ENCODE measurements at regions not wholly inside any gene's neighbourhood (a gene's known extent, or its start where the extent isn't known, plus 50 kb on each side); places are given as distances from the start of the nearest gene placed in this dataset.
A peak's percentile ranks its signal among the peaks of the same experiment; 100 is the strongest.

DNA sequence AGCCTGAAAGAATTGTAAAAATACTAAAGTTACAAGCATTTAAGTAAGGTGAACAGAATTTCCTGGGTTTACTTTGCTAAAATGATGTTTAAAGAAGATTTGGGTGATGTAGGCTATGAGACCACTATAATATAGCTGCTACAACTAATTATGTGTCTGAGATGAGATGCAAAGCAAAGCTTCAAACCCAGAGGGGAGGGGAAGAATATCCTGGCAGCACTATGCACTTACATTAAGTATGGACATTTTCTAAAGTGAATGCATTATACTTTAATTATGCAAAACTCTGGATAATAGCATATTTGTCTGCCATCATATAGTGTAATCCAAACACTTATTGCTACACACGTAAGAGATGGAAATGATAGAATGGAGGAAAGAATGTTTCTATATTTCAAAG lies 1003.7 kb downstream of the GALC start:
- H3K9me3 ChIP-seq, result no peaks in the 10 kb centered on the region
- no peak overlapping the region for H3K4me3 ChIP-seq
- DNase-seq (ENCODE audit: extremely low spot score), result no peak
- H3K27me3 ChIP-seq, result no peaks in the 10 kb centered on the region
- 38% methylated on average over 1 of the region's 1 CpG for WGBS
- no peak overlapping the region for H3K27ac ChIP-seq (replicated peaks in 1 of 4)
- no peaks in the 10 kb centered on the region for H3K4me1 ChIP-seq
- no peak for TF ChIP-seq EP300 (IDR thresholded peaks at IDR 0.05)
- no peak for TF ChIP-seq POLR2AphosphoS5 (IDR thresholded peaks at IDR 0.05)
- TF ChIP-seq, protein P1, sequence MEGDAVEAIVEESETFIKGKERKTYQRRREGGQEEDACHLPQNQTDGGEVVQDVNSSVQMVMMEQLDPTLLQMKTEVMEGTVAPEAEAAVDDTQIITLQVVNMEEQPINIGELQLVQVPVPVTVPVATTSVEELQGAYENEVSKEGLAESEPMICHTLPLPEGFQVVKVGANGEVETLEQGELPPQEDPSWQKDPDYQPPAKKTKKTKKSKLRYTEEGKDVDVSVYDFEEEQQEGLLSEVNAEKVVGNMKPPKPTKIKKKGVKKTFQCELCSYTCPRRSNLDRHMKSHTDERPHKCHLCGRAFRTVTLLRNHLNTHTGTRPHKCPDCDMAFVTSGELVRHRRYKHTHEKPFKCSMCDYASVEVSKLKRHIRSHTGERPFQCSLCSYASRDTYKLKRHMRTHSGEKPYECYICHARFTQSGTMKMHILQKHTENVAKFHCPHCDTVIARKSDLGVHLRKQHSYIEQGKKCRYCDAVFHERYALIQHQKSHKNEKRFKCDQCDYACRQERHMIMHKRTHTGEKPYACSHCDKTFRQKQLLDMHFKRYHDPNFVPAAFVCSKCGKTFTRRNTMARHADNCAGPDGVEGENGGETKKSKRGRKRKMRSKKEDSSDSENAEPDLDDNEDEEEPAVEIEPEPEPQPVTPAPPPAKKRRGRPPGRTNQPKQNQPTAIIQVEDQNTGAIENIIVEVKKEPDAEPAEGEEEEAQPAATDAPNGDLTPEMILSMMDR (IDR thresholded peaks at IDR 0.05), result no peak
- no peak for TF ChIP-seq POLR2A (IDR thresholded peaks at IDR 0.05; ENCODE audit: low read depth)
- intact Hi-C loops (cut with DNase I), result no loop called here
- H3K36me3 ChIP-seq, result no peaks in the 10 kb centered on the region

- no peak for TF ChIP-seq POLR2A (IDR thresholded peaks at IDR 0.05; ENCODE audit: low read depth)
- no peak for TF ChIP-seq EP300 (IDR thresholded peaks at IDR 0.05)
- TF ChIP-seq POLR2AphosphoS5 (IDR thresholded peaks at IDR 0.05), result no peak
- TF ChIP-seq, protein P1 (IDR thresholded peaks at IDR 0.05), result no peak
- H3K27ac ChIP-seq (replicated peaks in 1 of 4), result no peak overlapping the region
- no peak overlapping the region for H3K4me3 ChIP-seq
- no peaks in the 10 kb centered on the region for H3K27me3 ChIP-seq
- intact Hi-C loops (cut with DNase I), result no loop called here
- WGBS, result 72% methylated on average over 3 of the region's 3 CpGs
- no peak for DNase-seq (ENCODE audit: extremely low spot score)
- no peaks in the 10 kb centered on the region for H3K9me3 ChIP-seq
- H3K4me1 ChIP-seq, result no peaks in the 10 kb centered on the region
- H3K36me3 ChIP-seq, result no peaks in the 10 kb centered on the region
Observed at GRCh38 chr14:86987966-86988365, 1005.0 kb downstream of the GALC start.

- Histone ChIP-seq H3K36me3 (no peaks in the 10 kb centered on the region), H3K4me1 (no peaks in the 10 kb centered on the region), H3K4me3 (no peak overlapping the region), H3K27me3 (no peaks in the 10 kb centered on the region), H3K9me3 (peaks cover 0 to 27% (median 17%) of the 10 kb centered on the region in 4 donors), H3K27ac (replicated peaks in 1 of 4) (no peak overlapping the region)
- no peak for DNase-seq (ENCODE audit: extremely low spot score)
- TF ChIP-seq POLR2AphosphoS5 (IDR thresholded peaks at IDR 0.05) (no peak), EP300 (IDR thresholded peaks at IDR 0.05) (no peak), POLR2A (IDR thresholded peaks at IDR 0.05; ENCODE audit: low read depth) (no peak)
- TF ChIP-seq, protein P1 (IDR thresholded peaks at IDR 0.05), result no peak
- intact Hi-C loops (cut with DNase I), result no loop called here
- WGBS, result 72% methylated on average over 1 of the region's 1 CpG
Observed at GRCh38 chr14:86973177-86973576, 1019.8 kb downstream of the GALC start.

DNA sequence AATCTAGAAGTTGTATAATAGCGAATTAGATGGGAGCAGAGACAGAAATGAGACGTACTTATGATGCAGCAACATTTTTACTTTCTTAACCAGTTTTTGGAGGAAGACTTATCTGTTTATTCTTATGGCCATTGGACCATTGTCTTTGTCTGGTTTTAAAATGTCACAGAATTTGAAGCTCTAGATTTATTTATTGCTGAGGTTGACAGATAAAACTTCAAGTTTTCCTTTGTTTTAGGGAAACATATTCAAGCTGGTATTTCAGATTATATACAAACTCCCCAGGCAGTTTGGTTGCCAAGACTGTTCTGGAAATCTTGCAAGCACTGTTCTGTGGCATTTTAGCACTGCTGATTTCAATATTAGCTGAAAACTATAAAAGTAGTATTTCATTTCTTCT lies 1021.7 kb downstream of the GALC start:
- H3K27ac ChIP-seq (replicated peaks in 1 of 4), result no peak overlapping the region
- no peaks in the 10 kb centered on the region for H3K27me3 ChIP-seq
- TF ChIP-seq POLR2AphosphoS5 (IDR thresholded peaks at IDR 0.05), result no peak
- H3K4me3 ChIP-seq, result no peak overlapping the region
- H3K36me3 ChIP-seq, result no peaks in the 10 kb centered on the region
- H3K9me3 ChIP-seq, result peaks cover 0 to 20% (median 13%) of the 10 kb centered on the region in 4 donors
- intact Hi-C loops (cut with DNase I), result no loop called here
- DNase-seq (ENCODE audit: extremely low spot score), result no peak
- H3K4me1 ChIP-seq, result no peaks in the 10 kb centered on the region
- whole genome bisulfite sequencing, result 90% methylated on average over 2 of the region's 2 CpGs

- Histone ChIP-seq H3K4me3 (no peak overlapping the region), H3K27me3 (no peaks in the 10 kb centered on the region), H3K27ac (replicated peaks in 1 of 4) (no peak overlapping the region), H3K9me3 (peaks cover 0 to 19% (median 0%) of the 10 kb centered on the region in 4 donors), H3K36me3 (no peaks in the 10 kb centered on the region), H3K4me1 (no peaks in the 10 kb centered on the region)
- 79% methylated on average over 2 of the region's 2 CpGs for WGBS
- intact Hi-C loops (cut with DNase I), result no loop called here
- TF ChIP-seq EP300 (IDR thresholded peaks at IDR 0.05) (no peak), POLR2A (IDR thresholded peaks at IDR 0.05; ENCODE audit: low read depth) (no peak), POLR2AphosphoS5 (IDR thresholded peaks at IDR 0.05) (no peak)
- TF ChIP-seq, protein P1 (IDR thresholded peaks at IDR 0.05), result peak in 1 of 3 experiments; percentile 17
- DNase-seq (ENCODE audit: extremely low spot score), result no peak
Observed at GRCh38 chr14:86961106-86961716, 1031.8 kb downstream of the GALC start.
